ENCODE measurements at regions not wholly inside any gene's neighbourhood (a gene's known extent, or its start where the extent isn't known, plus 50 kb on each side); places are given as distances from the start of the nearest gene placed in this dataset.

DNA sequence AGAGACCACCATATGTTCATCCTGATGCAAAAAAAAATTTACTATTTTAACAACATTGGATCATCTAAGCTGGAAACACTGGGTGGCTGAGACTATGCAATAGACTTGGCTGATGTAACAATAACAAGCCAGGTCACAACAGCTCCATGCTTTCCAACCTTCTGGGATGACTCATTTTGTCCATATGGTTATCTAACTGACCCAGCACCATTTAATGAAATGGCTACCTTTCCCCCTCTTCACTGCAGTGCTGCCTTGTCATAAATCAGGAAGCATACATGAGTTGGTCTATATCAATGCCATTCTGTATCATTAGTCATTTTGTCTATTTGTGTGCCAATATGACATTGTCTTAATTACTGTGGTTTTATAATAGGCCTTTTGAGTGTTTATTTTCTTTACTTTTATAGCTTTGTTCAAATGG is 217.6 kb upstream of the KCNJ16 start:
- peaks cover 7% of the 10 kb centered on the region for H3K9me3 ChIP-seq
- ATAC-seq (ENCODE audit: insufficient number of reproducible peaks, low FRiP score, low read depth) (no peak), DNase-seq (ENCODE audit: low spot score) (no peak)
- H3K4me3 ChIP-seq, result no peak overlapping the region
- TF ChIP-seq, protein P1, sequence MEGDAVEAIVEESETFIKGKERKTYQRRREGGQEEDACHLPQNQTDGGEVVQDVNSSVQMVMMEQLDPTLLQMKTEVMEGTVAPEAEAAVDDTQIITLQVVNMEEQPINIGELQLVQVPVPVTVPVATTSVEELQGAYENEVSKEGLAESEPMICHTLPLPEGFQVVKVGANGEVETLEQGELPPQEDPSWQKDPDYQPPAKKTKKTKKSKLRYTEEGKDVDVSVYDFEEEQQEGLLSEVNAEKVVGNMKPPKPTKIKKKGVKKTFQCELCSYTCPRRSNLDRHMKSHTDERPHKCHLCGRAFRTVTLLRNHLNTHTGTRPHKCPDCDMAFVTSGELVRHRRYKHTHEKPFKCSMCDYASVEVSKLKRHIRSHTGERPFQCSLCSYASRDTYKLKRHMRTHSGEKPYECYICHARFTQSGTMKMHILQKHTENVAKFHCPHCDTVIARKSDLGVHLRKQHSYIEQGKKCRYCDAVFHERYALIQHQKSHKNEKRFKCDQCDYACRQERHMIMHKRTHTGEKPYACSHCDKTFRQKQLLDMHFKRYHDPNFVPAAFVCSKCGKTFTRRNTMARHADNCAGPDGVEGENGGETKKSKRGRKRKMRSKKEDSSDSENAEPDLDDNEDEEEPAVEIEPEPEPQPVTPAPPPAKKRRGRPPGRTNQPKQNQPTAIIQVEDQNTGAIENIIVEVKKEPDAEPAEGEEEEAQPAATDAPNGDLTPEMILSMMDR (IDR thresholded peaks at IDR 0.05), result no peak
- no peaks in the 10 kb centered on the region for H3K27me3 ChIP-seq (replicated peaks; ENCODE audit: insufficient read depth)
- peaks cover 0 to 6% of the 10 kb centered on the region in 2 donors for H3K4me1 ChIP-seq (ENCODE audit: control insufficient read depth in 1 of 2, low read depth in 2 of 2)
- H3K27ac ChIP-seq, result no peak overlapping the region
- H3K36me3 ChIP-seq, result no peaks in the 10 kb centered on the region

DNA sequence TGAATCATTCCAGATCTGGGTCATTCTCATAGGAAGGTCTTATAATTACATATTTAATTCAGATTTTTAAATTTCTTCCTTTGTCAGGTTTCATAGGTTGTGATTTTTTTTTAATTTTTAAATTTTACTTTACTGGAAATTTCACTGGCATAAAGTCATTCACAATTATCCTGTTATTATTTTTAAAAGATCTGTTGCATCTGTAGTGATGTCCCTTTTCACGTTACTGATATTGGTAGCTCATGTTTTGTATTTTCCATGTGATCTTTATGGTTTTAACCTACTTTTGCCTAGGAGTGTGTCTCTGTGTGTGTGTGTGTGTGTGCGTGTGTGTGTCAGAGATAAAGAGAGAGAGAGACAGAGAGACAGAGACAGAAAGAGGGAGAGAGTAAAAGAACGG is 216.6 kb upstream of the KCNJ16 start:
- Histone ChIP-seq H3K4me3 (no peak overlapping the region), H3K9me3 (peaks cover 7% of the 10 kb centered on the region), H3K4me1 (ENCODE audit: control insufficient read depth in 1 of 2, low read depth in 2 of 2) (peaks cover 0 to 4% of the 10 kb centered on the region in 2 donors), H3K36me3 (no peaks in the 10 kb centered on the region), H3K27ac (no peak overlapping the region), H3K27me3 (replicated peaks; ENCODE audit: insufficient read depth) (no peaks in the 10 kb centered on the region)
- no peak for ATAC-seq (ENCODE audit: insufficient number of reproducible peaks, low FRiP score, low read depth)
- no peak for DNase-seq (ENCODE audit: low spot score)
- TF ChIP-seq, protein P1 (IDR thresholded peaks at IDR 0.05), result no peak

GRCh38 chr17:69860142-69860680 is 214.8 kb upstream of the KCNJ16 start:
- ATAC-seq (ENCODE audit: insufficient number of reproducible peaks, low FRiP score, low read depth), result no peak
- Histone ChIP-seq H3K36me3 (no peaks in the 10 kb centered on the region), H3K4me3 (no peak overlapping the region), H3K4me1 (ENCODE audit: control insufficient read depth in 1 of 2, low read depth in 2 of 2) (no peaks in the 10 kb centered on the region), H3K27ac (no peak overlapping the region), H3K27me3 (replicated peaks; ENCODE audit: insufficient read depth) (no peaks in the 10 kb centered on the region), H3K9me3 (peaks cover 7% of the 10 kb centered on the region)
- TF ChIP-seq, protein P1 (IDR thresholded peaks at IDR 0.05), result no peak
- DNase-seq (ENCODE audit: low spot score), result no peak

GRCh38 chr17:69864462-69864861 is 210.6 kb upstream of the KCNJ16 start:
- no peaks in the 10 kb centered on the region for H3K27me3 ChIP-seq (replicated peaks; ENCODE audit: insufficient read depth)
- TF ChIP-seq, protein P1 (IDR thresholded peaks at IDR 0.05), result no peak
- no peaks in the 10 kb centered on the region for H3K4me1 ChIP-seq (ENCODE audit: control insufficient read depth in 1 of 2, low read depth in 2 of 2)
- no peak overlapping the region for H3K4me3 ChIP-seq
- no peaks in the 10 kb centered on the region for H3K36me3 ChIP-seq
- no peak overlapping the region for H3K27ac ChIP-seq
- no peaks in the 10 kb centered on the region for H3K9me3 ChIP-seq
- DNase-seq (ENCODE audit: low spot score) (no peak), ATAC-seq (ENCODE audit: insufficient number of reproducible peaks, low FRiP score, low read depth) (no peak)

- Histone ChIP-seq H3K27ac (no peak overlapping the region), H3K36me3 (no peaks in the 10 kb centered on the region), H3K9me3 (no peaks in the 10 kb centered on the region), H3K27me3 (replicated peaks; ENCODE audit: insufficient read depth) (no peaks in the 10 kb centered on the region), H3K4me1 (ENCODE audit: control insufficient read depth in 1 of 2, low read depth in 2 of 2) (no peaks in the 10 kb centered on the region), H3K4me3 (no peak overlapping the region)
- DNase-seq (ENCODE audit: low spot score) (no peak), ATAC-seq (ENCODE audit: insufficient number of reproducible peaks, low FRiP score, low read depth) (no peak)
- TF ChIP-seq, protein P1 (IDR thresholded peaks at IDR 0.05), result no peak
These were observed 205.4 kb upstream of the KCNJ16 start for GRCh38 chr17:69869667-69870066.

Measured in thoracic aorta (tissue), 2 donors.